ENCODE measurements at regions not wholly inside any gene's neighbourhood (a gene's known extent, or its start where the extent isn't known, plus 50 kb on each side); places are given as distances from the start of the nearest gene placed in this dataset.

DNA sequence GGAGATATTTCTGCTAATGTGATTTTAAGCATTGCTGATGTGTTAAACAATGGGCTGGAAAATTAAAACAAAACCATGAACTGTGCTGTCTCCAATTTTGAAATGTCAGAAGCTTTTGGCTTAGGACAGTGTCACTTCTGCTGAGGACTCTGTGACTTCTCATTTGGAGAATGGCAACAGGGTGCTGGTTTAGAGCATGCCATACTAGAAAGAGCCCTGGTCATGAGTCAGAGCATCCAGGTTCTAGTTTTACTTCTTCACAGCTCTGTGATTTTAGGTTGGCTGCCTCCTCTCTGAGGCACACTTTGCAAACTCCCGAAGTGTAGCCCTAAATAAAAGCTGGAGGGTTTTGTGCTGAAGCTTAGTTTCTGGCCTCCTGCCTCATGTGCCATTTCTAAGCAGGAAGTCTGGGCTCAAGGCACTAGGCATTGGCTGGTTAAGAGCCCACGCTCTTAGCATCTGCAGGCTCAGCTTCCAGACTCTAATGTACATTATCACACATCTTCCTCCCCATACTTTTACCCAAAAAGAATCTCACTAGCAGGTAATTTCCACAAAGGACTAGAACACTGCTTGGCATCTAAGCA lies 193.8 kb downstream of the CNTN3 start:
- H3K4me3 Mint-ChIP-seq: no peak overlapping the region
- H3K27me3 Mint-ChIP-seq (ENCODE audit: low read depth): no peaks in the 10 kb centered on the region
- DNase-seq (ENCODE audit: low spot score): no peak
- ATAC-seq: no peak
- CTCF ChIA-PET: no interaction called here
- H3K9me3 Mint-ChIP-seq: peaks cover 3% of the 10 kb centered on the region; the same call in 1 of the 2 replicates
- POLR2A ChIA-PET: no interaction called here
- H3K4me1 Mint-ChIP-seq: peaks cover 7% of the 10 kb centered on the region
- TF ChIP-seq, protein P1, sequence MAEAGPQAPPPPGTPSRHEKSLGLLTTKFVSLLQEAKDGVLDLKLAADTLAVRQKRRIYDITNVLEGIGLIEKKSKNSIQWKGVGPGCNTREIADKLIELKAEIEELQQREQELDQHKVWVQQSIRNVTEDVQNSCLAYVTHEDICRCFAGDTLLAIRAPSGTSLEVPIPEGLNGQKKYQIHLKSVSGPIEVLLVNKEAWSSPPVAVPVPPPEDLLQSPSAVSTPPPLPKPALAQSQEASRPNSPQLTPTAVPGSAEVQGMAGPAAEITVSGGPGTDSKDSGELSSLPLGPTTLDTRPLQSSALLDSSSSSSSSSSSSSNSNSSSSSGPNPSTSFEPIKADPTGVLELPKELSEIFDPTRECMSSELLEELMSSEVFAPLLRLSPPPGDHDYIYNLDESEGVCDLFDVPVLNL (CRISPR knock-in tag; IDR thresholded peaks at IDR 0.05; ENCODE audit: borderline replicate concordance, low read depth): no peak
- TF ChIP-seq, protein P2, sequence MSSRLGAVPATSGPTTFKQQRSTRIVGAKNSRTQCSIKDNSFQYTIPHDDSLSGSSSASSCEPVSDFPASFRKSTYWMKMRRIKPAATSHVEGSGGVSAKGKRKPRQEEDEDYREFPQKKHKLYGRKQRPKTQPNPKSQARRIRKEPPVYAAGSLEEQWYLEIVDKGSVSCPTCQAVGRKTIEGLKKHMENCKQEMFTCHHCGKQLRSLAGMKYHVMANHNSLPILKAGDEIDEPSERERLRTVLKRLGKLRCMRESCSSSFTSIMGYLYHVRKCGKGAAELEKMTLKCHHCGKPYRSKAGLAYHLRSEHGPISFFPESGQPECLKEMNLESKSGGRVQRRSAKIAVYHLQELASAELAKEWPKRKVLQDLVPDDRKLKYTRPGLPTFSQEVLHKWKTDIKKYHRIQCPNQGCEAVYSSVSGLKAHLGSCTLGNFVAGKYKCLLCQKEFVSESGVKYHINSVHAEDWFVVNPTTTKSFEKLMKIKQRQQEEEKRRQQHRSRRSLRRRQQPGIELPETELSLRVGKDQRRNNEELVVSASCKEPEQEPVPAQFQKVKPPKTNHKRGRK (CRISPR knock-in tag; IDR thresholded peaks at IDR 0.05; ENCODE audit: borderline replicate concordance): no peak
- TF ChIP-seq ETV6 (CRISPR knock-in tag; IDR thresholded peaks at IDR 0.05): no peak
- TF ChIP-seq, protein P3, sequence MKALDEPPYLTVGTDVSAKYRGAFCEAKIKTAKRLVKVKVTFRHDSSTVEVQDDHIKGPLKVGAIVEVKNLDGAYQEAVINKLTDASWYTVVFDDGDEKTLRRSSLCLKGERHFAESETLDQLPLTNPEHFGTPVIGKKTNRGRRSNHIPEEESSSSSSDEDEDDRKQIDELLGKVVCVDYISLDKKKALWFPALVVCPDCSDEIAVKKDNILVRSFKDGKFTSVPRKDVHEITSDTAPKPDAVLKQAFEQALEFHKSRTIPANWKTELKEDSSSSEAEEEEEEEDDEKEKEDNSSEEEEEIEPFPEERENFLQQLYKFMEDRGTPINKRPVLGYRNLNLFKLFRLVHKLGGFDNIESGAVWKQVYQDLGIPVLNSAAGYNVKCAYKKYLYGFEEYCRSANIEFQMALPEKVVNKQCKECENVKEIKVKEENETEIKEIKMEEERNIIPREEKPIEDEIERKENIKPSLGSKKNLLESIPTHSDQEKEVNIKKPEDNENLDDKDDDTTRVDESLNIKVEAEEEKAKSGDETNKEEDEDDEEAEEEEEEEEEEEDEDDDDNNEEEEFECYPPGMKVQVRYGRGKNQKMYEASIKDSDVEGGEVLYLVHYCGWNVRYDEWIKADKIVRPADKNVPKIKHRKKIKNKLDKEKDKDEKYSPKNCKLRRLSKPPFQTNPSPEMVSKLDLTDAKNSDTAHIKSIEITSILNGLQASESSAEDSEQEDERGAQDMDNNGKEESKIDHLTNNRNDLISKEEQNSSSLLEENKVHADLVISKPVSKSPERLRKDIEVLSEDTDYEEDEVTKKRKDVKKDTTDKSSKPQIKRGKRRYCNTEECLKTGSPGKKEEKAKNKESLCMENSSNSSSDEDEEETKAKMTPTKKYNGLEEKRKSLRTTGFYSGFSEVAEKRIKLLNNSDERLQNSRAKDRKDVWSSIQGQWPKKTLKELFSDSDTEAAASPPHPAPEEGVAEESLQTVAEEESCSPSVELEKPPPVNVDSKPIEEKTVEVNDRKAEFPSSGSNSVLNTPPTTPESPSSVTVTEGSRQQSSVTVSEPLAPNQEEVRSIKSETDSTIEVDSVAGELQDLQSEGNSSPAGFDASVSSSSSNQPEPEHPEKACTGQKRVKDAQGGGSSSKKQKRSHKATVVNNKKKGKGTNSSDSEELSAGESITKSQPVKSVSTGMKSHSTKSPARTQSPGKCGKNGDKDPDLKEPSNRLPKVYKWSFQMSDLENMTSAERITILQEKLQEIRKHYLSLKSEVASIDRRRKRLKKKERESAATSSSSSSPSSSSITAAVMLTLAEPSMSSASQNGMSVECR (CRISPR knock-in tag; IDR thresholded peaks at IDR 0.05; ENCODE audit: borderline replicate concordance): no peak
- TF ChIP-seq, protein P4, sequence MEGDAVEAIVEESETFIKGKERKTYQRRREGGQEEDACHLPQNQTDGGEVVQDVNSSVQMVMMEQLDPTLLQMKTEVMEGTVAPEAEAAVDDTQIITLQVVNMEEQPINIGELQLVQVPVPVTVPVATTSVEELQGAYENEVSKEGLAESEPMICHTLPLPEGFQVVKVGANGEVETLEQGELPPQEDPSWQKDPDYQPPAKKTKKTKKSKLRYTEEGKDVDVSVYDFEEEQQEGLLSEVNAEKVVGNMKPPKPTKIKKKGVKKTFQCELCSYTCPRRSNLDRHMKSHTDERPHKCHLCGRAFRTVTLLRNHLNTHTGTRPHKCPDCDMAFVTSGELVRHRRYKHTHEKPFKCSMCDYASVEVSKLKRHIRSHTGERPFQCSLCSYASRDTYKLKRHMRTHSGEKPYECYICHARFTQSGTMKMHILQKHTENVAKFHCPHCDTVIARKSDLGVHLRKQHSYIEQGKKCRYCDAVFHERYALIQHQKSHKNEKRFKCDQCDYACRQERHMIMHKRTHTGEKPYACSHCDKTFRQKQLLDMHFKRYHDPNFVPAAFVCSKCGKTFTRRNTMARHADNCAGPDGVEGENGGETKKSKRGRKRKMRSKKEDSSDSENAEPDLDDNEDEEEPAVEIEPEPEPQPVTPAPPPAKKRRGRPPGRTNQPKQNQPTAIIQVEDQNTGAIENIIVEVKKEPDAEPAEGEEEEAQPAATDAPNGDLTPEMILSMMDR (IDR thresholded peaks at IDR 0.05): no peak
- TF ChIP-seq ZNF138 (CRISPR knock-in tag; conservative IDR thresholded peaks at IDR 0.05): no peak
- no peak overlapping the region for H3K27ac Mint-ChIP-seq
- H3K36me3 Mint-ChIP-seq: no peaks in the 10 kb centered on the region

DNA sequence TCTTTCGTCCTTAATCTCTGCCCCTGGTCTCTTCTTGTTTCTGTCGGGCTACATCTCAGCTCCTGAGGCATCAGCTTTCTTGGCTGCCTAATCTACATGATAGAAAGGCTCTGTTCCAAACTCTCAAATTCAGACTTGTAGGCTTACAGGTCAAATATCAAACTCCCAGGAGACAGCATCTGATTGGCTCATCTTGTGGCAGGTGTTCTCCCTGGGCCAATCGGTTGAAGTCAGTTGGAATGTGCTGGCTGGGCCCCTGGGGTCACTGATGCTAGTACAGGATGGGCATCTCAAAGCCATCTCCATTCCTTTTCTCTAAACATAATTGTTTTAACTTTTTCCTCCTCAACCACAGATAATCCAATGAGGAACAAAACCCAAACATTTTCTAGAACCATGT lies 198.7 kb downstream of the CNTN3 start:
- DNase-seq (ENCODE audit: low spot score): peak; percentile 32
- Mint-ChIP-seq H3K4me1 (peaks cover 37% of the 10 kb centered on the region), H3K36me3 (no peaks in the 10 kb centered on the region), H3K4me3 (peak overlapping the region; percentile 30; the same call in 1 of the 2 replicates), H3K27me3 (ENCODE audit: low read depth) (no peaks in the 10 kb centered on the region), H3K27ac (peak overlapping the region; percentile 91), H3K9me3 (peaks cover 3% of the 10 kb centered on the region; the same call in 1 of the 2 replicates)
- CTCF ChIA-PET: no interaction called here
- POLR2A ChIA-PET: no interaction called here
- peak; percentile 96 for ATAC-seq
- no peak for TF ChIP-seq SOX15 (CRISPR knock-in tag; IDR thresholded peaks at IDR 0.05)
- TF ChIP-seq, protein P5, sequence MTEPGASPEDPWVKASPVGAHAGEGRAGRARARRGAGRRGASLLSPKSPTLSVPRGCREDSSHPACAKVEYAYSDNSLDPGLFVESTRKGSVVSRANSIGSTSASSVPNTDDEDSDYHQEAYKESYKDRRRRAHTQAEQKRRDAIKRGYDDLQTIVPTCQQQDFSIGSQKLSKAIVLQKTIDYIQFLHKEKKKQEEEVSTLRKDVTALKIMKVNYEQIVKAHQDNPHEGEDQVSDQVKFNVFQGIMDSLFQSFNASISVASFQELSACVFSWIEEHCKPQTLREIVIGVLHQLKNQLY (CRISPR knock-in tag; IDR thresholded peaks at IDR 0.05): no peak
- no peak for TF ChIP-seq ZNF423 (CRISPR knock-in tag; IDR thresholded peaks at IDR 0.05)
- TF ChIP-seq CREB1 (CRISPR knock-in tag; IDR thresholded peaks at IDR 0.05): no peak
- TF ChIP-seq ATF1 (CRISPR knock-in tag; IDR thresholded peaks at IDR 0.05): no peak
- TF ChIP-seq, protein P6, sequence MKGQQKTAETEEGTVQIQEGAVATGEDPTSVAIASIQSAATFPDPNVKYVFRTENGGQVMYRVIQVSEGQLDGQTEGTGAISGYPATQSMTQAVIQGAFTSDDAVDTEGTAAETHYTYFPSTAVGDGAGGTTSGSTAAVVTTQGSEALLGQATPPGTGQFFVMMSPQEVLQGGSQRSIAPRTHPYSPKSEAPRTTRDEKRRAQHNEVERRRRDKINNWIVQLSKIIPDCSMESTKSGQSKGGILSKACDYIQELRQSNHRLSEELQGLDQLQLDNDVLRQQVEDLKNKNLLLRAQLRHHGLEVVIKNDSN (CRISPR knock-in tag; IDR thresholded peaks at IDR 0.05): peak; percentile 62
- no peak for TF ChIP-seq HMGA2 (CRISPR knock-in tag; IDR thresholded peaks at IDR 0.05)
- no peak for TF ChIP-seq TP53 (CRISPR knock-in tag; IDR thresholded peaks at IDR 0.05)
- no peak for TF ChIP-seq JAZF1 (CRISPR knock-in tag; IDR thresholded peaks at IDR 0.05)
- TF ChIP-seq, protein P7, sequence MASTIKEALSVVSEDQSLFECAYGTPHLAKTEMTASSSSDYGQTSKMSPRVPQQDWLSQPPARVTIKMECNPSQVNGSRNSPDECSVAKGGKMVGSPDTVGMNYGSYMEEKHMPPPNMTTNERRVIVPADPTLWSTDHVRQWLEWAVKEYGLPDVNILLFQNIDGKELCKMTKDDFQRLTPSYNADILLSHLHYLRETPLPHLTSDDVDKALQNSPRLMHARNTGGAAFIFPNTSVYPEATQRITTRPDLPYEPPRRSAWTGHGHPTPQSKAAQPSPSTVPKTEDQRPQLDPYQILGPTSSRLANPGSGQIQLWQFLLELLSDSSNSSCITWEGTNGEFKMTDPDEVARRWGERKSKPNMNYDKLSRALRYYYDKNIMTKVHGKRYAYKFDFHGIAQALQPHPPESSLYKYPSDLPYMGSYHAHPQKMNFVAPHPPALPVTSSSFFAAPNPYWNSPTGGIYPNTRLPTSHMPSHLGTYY (CRISPR knock-in tag; IDR thresholded peaks at IDR 0.05): no peak
- TF ChIP-seq, protein P8, sequence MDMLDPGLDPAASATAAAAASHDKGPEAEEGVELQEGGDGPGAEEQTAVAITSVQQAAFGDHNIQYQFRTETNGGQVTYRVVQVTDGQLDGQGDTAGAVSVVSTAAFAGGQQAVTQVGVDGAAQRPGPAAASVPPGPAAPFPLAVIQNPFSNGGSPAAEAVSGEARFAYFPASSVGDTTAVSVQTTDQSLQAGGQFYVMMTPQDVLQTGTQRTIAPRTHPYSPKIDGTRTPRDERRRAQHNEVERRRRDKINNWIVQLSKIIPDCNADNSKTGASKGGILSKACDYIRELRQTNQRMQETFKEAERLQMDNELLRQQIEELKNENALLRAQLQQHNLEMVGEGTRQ (CRISPR knock-in tag; IDR thresholded peaks at IDR 0.05): peak; percentile 63
- TF ChIP-seq JUN (CRISPR knock-in tag; IDR thresholded peaks at IDR 0.05): no peak
